CD4-positive, alpha-beta T cell treated with Interferon alpha-2 for 1 hour (primary cell): ENCODE measurements at regions not wholly inside any gene's neighbourhood (a gene's known extent, or its start where the extent isn't known, plus 50 kb on each side); places are given as distances from the start of the nearest gene placed in this dataset.
"Not testable (repeated sequence)": the region's sequence is repeated elsewhere in the genome, so short reads cannot be mapped to it uniquely, and the experiment has no call there.

Experiments
- DNase-seq, 2 donors: peaks; one replicate each; pipeline ENCODE4 v3.0.0-alpha.2; 2020 to 2022

DNA sequence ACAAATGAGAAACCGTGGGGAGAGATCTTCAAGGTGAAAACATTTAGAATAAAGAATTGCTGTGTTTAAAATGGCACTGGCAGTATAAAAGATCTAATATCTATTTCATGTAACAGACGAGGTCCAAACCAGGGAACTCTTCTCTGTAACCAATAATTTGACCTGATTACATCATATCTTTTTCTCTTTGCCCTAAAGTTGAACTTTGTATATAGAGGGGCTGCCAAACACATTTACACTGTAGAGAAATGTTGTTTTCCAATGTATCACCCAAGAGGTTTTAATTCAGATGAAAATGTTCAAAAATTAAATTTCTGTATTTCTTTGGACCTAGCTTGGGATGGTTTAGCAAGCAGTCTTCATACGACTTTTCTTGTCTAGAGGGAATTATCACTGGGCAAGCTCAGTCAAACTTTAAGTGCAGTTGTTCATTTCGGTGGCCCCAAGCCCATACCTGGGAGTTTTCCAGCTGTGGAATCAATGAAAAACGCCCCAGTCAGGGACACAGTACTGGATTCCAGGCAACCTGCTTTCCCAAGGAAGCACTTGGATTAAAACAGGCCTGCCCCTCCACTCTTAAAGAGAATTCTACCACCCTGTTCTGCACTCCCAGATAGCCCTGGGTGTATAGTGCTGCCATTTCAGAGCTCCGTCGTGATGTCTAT is 208.5 kb upstream of the FN1 start:
- no peak for DNase-seq

DNA sequence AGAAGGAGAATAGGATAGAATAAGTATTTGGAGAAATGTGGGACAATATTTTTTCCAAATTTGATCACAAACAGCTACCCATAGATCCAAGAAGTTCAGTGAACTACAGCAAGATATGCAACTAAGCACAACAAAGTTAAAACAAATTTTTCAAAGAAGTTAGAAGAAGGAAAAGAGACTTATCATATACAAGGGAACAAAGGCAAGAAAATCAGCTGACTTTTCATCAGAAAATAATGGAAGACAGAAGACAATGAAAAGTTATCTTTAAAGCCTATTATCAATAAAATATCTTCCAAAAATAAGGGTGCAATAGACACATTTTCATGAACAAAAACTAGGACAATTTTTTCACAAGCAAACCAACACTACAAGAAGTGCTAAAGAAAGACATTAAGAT is 202.8 kb upstream of the FN1 start:
- DNase-seq = no peak

DNA sequence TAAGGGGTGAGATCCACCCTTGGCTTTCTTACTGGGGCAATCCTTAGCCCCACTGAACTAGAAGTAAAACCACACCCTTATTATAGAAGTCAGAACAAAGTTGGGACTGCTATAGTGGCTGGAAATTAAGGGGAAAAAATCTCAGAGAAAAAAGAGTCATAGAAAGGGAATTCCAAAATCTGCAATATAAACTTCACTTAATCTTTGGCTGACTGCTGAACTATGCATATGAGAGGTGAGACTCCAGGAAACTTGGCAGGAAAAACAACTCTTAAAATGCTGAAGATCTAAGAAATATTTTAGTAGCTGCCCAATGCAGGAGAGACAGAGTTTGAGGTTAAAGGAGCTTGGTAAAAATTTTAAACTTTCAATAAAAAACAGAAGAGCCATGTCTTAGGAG is 201.8 kb upstream of the FN1 start:
- DNase-seq = no peak

DNA sequence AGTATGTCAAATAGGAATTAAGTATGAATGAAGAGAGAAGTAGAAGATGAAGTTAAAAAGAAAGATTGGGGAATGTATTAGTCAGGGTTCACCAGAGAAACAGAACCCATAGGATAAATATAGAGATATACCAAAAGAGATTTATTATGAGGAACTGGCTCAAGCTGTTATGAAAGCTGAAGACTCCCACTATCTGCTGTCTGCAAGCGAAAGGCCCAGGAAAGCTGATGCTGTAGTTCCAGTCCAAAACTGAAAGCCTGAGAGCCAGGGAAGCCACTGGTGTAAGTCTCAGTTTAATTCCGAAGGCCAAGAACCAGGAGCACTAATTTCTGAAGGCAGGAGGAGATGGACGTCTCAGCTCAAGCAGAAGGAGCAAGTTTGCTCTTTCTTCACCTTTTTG is 200.9 kb upstream of the FN1 start:
- no peak for DNase-seq

DNA sequence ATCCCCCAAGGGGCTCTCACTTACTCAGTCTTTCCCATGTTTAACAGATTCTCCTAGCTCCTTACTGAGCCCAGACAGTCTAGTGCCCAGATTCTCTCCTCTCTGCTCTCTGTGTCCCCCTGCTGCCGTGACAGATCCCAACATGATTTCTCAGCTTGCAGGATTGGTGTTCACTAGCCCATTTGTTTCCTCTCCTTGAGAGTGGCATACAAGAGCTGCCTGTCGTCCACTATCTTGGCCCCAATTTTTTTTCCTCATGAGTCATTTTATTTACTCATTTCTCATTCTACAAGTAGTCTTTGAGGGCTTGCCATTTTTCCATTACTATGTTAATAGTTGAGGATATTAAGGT is 199.9 kb upstream of the FN1 start:
- DNase-seq = no peak

DNA sequence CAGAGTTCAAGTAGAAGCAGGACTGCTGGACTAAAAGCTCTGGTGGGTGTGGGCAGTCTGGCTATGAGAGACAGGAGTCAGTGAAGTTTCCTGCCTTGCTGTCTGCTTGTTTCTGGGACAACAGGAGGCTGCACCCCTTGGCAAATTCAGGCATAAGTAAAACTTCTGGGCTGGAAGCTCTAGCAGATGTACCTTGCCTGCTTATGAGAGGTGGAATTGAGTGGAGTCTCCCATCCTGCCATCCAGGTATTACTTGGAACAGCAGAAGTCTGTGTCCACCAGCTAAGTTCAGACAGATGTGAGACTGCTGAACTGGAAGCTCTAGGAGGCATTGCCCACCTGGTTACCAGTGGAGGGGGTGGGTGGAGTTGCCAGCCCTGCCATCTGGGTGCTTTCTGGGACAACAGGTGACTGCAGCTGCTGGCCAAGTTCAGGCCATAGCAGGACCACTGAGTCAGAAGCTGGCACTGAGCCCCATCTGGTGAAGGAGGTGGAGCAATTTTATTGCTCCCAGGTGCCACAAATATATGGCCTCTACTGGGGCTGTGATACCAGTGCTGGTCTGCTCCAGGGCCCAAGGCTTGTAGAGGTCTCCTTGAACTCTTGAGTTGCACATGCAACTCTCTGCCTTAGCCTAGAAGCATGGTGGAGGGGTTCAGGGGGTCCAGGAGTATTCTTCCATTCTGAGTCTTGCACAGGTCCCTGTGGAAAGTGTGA is 199.4 kb upstream of the FN1 start:
- DNase-seq = no peak

DNA sequence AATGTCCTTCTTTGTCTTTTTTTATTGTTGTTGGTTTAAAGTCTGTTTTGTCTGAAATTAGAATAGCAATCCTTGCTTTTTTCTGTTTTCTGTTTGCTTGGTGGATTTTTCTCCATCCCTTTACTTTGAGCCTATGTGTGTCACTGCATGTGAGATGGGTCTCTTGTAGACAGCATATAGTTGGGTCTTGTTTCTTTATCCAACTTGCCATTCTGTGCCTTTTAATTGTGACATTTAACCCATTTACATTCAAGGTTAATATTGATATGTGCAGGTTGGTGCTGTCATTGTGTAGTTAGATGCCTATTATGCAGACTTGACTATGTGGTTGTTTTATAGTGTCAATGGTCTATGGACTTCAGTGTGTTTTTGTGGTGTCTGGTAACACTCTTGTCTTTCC is 197.5 kb upstream of the FN1 start:
- no peak for DNase-seq

DNA sequence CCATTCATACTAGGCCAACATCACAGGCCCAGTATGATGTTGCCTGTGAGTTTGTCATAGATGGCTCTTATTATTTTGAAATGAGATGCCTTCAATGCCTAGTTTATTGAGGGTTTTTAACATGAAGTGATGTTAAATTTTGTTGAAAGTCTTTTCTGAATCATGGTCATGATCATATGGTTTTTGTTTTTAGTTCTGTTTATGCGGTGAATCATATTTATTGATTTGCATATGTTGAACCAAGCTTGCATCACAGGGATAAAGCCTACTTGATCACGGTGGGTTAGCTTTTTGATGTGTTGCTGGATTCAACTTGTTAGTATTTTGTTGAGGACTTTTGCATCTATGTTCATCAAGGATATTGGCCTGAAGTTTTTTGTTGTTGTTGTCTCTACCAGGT is 195.8 kb upstream of the FN1 start:
- no peak for DNase-seq

DNA sequence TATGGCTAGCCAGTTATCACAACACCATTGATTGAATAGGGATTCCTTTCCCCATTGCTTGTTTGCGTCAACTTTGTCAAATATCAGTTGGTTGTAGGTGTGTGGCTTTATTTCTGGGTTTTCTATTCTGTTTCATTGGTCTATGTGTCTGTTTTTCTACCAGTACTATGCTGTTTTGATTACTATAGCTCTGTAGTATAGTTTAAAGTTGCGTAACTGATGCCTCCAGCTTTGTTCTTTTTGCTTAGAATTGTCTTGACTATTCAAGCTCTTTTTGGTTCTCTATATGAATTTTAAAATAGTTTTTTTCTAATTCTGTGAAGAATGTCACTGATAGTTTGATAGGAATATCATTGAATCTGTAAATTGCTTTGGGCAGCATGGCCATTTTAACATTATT is 194.9 kb upstream of the FN1 start:
- DNase-seq = not testable (repeated sequence)

DNA sequence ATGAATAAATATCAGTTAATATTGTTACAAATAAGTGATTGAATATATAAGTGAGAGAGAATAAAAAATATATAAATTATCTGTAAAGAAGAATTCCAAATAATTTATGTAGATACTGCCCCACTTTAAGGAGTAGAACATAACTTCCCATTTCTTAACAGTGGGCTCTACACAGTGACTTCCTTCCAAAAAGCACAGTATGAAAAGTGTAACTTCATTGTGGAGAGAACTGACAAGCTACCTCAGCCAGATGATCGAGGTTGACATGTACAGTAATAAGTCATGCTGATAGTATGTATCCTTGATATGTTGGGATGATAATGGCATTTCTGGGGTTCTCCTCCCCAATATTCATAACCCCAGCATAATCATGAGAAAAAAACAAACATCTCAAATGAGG is 191.9 kb upstream of the FN1 start:
- no peak for DNase-seq

DNA sequence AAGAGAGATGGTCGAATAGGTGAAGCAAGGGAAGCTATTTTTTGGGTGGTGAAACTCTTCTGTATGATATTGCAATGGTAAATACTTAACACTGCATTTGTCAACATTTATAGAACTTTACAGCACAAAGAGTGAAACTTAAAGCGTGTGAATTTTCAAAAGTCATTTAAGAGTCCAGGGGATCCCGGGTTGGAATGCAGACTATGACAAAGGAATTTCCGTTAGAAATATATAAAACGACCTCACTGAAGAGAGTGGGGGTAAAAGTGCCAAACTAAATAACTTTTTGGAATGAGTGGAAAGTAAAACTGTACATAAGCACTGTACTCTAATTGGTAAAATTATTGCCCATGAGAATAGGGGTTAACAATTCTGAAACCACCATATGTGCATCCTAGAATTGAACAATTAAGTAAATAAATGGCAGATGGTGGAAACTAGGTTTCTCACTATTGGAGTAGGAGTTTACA is 191.0 kb upstream of the FN1 start:
- DNase-seq = no peak

DNA sequence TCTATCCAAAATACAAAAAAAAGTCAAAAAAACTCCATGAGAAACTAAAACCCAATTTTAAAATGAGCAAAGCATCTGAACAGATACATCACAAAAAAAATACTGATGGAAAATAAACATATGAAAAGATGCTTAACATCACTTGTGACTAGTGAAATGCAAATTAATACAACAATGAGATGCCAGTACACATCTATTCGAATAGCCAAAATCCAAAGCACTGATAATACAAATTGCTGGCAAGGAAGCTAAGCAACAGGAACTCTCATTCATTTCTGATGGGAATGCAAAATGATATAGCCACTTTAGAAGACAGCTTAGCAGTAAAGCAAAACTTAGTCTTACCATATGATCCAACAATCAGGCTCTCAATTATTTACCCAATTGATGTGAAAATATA is 190.2 kb upstream of the FN1 start:
- DNase-seq = no peak

DNA sequence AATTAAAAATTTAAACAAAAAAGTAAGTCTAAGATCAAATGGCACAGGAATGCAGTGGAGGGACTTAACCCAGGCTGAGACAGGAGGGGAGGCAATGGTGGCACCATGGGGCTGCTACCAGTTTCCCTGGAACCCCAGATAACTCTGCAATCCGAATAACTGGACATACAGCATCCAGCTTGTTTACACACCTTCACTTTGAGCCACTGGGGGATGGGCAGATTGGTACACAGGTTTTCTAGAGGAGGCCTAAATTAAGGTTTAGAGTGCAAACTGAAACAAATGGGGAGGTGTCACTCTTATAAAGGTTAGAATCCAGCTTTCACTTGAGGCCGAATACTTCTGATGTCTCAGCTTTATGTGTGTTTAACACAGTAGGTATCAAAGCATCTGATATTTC is 189.3 kb upstream of the FN1 start:
- DNase-seq = no peak

DNA sequence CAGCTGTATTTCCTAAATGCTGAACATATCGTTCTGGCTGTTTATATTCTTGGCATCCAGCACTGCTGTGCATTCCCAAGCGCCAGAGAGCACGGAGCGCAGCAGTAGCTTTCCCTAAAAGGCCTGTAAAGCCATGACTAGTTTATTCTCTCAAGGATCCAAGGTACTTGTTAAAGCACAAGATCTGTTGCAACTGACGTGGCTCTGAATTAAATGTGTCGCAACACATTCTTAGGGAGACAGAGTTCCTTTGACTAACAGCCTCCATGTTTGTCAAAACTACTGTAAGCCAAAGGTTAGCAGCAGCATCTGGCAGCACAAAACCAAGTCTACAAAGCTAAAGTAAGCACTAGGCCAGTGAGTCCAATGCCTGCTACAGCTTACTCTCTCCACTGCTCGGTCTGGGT is 188.6 kb upstream of the FN1 start:
- no peak for DNase-seq

DNA sequence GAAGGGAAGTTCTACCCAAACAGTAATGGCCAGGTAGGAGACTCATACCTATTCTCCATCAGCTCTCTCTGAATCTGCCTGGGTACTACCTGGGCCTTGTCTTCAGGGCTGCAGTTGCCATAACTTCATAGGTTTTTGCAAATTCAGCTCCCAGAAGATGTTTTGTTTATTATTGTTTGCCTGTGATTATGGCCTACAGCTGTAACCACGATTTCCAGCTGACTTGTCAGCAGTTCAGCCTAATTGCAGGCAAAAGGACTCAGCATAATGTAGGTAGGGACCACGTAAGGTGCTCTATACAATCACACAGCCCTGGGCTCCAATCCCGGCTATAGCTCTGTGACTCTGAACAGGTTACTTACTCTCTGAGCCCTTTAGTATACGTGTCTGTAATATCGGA is 187.0 kb upstream of the FN1 start:
- no peak for DNase-seq

DNA sequence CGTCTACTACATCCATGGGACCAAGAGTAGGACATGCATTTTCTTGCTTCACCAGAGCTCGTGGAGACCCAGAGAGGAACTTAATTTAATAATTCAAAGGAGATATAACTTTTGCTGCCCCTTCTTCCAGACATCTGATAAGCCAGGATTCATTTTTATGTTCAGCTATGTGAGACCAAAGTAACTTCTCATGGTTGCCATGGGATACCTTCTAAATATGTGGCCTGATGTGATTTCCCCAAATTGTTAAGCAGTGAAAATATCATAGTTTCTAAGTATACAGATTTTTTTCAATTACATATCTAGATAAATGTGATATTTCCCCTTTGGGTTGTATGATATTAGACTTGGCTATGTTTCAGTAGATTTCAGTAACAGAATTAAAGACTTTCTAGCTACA is 185.5 kb upstream of the FN1 start:
- DNase-seq = no peak

DNA sequence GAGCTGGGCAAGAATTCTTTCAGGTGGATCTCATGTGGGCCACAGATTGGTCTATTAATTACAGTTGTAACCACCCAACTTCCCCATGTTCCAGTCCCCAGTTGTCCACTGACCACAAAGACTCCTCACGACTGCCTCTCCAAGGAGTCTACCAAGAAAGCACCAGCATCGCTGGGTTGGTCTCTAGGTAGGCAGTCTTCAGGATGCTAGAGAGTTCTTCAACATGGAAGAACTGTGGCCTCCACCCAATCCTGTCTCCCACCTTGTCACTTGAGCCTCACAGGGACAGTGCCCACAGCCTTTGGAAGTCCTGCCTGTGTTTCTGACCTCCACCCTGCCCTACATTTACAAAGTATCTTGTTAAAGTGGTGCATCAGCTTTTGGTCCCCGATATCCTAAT is 184.7 kb upstream of the FN1 start:
- DNase-seq = no peak

DNA sequence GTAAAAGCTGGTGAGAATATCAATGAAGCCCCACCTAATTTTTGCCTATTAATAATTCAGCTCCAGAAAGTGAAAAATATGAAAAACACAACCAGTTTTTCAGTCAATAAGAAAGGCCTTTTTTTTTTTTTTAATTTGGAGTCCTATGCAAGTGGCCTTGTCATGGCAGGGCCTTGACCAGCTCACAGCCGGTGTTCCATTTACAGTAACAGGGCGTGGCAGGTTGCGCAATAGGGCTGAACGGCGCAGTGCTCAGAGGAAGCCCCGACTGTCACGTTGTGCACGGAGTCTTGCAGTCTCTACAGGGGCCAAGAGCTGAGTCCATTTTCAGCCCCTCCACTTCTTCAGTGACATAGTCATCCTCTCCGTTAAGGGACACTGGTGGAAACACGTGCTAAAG is 184.1 kb upstream of the FN1 start:
- DNase-seq = peak in 1 of 2 donors; percentile 46

DNA sequence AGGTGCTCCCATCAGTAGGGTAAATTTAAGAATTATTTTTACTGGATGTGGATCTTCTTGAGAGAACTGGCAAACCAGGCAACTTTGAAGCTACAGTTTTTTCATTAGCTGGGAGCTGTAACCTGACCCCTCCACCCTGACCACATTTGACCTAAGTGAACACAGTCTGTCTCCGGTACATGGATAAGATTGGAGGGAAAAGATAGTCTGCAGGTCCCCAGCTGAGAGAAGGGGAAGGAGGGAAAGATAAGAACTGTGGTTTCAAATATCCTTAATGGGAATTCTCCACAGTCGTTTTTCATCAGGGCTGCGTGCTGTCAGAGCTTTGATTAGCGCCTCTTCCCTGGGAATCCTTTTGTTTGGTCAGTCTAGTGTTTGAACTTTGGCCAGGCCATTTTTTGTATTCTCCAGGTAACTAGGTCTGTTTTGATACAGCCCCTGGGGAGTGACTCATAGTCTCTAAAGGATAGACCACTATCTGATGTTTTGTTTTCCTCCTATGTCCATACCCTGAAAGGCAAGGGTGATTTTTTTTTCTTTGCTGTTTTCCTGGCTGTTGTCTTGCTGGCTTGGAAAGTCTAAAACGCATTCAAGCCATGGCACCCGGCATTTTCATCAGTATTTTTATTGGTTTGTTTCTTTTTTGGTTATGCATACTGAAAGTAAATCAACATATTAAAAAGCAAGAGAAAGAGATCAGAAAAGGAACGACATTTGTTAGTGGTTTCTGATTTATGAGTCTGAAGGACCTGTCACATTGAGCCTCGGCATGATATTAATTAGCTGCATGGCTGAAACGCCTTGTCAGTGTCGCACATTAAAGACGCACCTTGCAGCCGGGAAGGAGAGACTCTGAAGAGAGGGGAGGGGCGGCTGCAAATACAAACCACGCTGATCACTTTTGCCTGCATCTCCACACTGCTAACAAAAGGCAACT is 183.4 kb upstream of the FN1 start:
- no peak for DNase-seq

DNA sequence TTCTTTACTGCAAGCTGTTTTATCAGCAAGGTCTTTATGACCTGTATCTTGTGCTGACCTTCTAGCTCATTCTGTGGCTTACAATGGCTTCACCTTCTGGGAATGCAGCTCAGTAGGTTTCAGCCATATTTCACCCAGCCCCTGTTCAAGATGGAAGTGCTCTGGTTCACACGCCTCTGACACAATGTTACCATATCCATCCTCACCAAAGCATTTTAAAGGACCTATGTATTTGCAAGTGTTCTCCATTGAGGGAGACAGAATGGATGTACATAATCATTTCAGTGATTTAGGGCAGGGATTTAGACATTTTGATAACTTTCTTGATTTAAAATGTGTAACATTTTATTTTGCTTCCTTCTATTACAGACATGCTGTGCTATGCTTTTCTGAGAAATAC is 182.3 kb upstream of the FN1 start:
- DNase-seq = no peak

DNA sequence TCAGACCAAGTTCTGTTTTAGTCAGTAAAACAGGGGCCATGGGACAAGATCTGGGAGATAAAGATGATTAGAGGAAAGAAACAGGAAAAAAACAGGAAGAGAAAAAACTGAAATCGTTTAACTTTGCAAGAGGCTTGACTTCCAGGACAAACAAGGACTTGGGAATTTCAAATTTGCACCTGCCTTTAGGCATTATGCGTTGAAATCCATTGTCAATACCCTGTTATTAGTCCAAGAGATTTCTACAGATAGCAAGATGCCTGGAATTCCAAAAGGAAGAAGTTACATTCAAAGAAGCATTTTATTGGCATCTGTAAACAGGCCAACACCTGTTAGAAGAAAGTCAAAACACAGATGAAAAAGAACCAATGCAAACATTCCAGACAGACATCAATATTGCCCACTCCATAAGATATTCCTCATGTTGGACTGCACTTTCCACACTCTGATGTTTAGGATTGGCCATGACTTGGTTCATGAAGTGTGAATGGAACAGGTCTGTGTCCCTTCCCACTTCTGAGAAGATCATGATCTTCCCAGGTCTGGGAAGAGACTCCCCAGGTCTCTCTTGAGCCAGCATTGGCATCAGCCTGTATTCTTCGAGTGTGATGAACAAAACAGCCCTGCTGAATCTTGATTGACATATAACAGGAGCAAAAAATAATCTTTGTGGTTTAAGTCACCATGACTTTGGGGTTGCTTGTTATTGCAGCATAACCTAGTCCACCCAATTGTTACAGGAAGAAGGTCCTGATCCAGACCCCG is 181.4 kb upstream of the FN1 start:
- no peak for DNase-seq

DNA sequence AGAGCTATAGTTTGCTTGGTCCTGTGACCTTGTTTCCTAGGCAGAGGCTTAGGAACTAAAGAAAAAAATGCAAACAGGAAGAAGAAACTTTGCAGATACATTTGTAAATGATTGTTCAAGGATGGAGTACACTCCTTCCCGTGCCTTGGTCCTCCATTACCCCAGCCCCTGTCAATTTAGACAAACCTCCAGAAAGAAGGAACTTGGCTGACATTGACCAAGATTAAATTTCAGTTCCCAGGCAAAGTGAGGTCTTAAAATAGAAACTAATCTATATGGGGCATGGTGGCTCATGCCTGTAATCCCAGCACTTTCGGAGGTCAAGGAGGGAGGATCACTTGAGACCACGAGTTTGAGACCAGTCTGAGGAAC is 179.9 kb upstream of the FN1 start:
- no peak for DNase-seq
